SK-N-SH (cell line): ENCODE measurements at regions not wholly inside any gene's neighbourhood (a gene's known extent, or its start where the extent isn't known, plus 50 kb on each side); places are given as distances from the start of the nearest gene placed in this dataset.

Experiments
- CTCF ChIA-PET: fragments of 300-600, 350-600 bp; formaldehyde crosslinking; extraction: SDS; loops from one replicate; lab custom pipeline; 2021; lab: Yijun Ruan, JAX
- POLR2A ChIA-PET: fragments of 350-600 bp; sonication (Branson Sonifier 250); formaldehyde crosslinking; extraction: SDS; loops from one replicate; lab custom pipeline; 2020; ENCODE audit warnings: antibody characterized with exemption, inconsistent platforms; lab: Yijun Ruan, JAX
- DNase-seq: peaks from one replicate; pipeline ENCODE4 v3.0.0; 2012
- H2AFZ ChIP-seq: fragments of 200-600 bp; sonication (generic); 2 replicates; pipeline ENCODE4 v1.8.1; 2016; ENCODE audit warnings: antibody characterized with exemption, mild to moderate bottlenecking, low read depth
- H3F3A ChIP-seq: fragments of 200-600 bp; sonication (generic); replicated peaks from 2 replicates; pipeline ENCODE3; 2016; ENCODE audit warnings: antibody characterized with exemption, mild to moderate bottlenecking; ENCODE audit not compliant: insufficient read depth
- H3K27ac ChIP-seq, 2 experiments: fragments of 200-500 bp in 1 of 2; fragments of 200-600 bp in 1 of 2; sonication (Bioruptor generic) in 1 of 2; sonication (generic), shearing (Covaris generic) in 1 of 2; 2 replicates each; pipeline versions ENCODE4 v1.5.1 to v1.6.1; 2014 to 2016; ENCODE audit warnings: low read depth in 2 of 2, inconsistent platforms in 1 of 2, low read length in 1 of 2, mild to moderate bottlenecking in 1 of 2, mixed read lengths in 1 of 2
- H3K27me3 ChIP-seq: fragments of 200-600 bp; sonication (generic), shearing (Covaris generic); 2 replicates; pipeline ENCODE4 v1.6.1; 2016; ENCODE audit warnings: mixed run types; ENCODE audit not compliant: insufficient read depth
- H3K36me3 ChIP-seq, 2 experiments: fragments of 200-500 bp in 1 of 2; fragments of 200-600 bp in 1 of 2; sonication (Bioruptor generic) in 1 of 2; sonication (generic) in 1 of 2; replicated peaks in 1 of 2; 2 replicates each; pipeline versions ENCODE3 to v1.5.1; 2014 to 2016; ENCODE audit warnings: low read length in 1 of 2, mild to moderate bottlenecking in 1 of 2; ENCODE audit not compliant: insufficient read depth in 2 of 2, control insufficient read depth in 1 of 2
- H3K4me1 ChIP-seq, 2 experiments: fragments of 200-500 bp in 1 of 2; fragments of 200-600 bp in 1 of 2; sonication (Bioruptor generic) in 1 of 2; sonication (generic), shearing (Covaris generic) in 1 of 2; 2 replicates each; pipeline versions ENCODE4 v1.5.1 to v1.6.1; 2014 to 2016; ENCODE audit warnings: low read depth in 1 of 2, low read length in 1 of 2, mixed run types in 1 of 2; ENCODE audit not compliant: insufficient read depth in 2 of 2, control insufficient read depth in 1 of 2
- H3K4me2 ChIP-seq: fragments of 200-600 bp; sonication (generic), shearing (Covaris generic); 2 replicates; pipeline ENCODE4 v1.6.1; 2017; ENCODE audit warnings: mixed run types
- H3K4me3 ChIP-seq, 2 experiments: fragments of 200-500 bp in 1 of 2; fragments of 200-600 bp in 1 of 2; sonication (Bioruptor generic) in 1 of 2; sonication (generic), shearing (Covaris generic) in 1 of 2; 2 replicates each; pipeline versions ENCODE4 v1.5.1 to v1.8.1; 2014 to 2016; ENCODE audit warnings: low read depth in 2 of 2, inconsistent platforms in 1 of 2, low read length in 1 of 2, mild to moderate bottlenecking in 1 of 2, mixed read lengths in 1 of 2, moderate library complexity in 1 of 2
- H3K79me2 ChIP-seq: fragments of 200-600 bp; sonication (generic); 2 replicates; pipeline ENCODE4 v1.8.1; 2017; ENCODE audit warnings: mild to moderate bottlenecking; ENCODE audit not compliant: insufficient read depth
- H3K9ac ChIP-seq: fragments of 200-600 bp; sonication (generic); 2 replicates; pipeline ENCODE4 v1.6.1; 2017; ENCODE audit warnings: mixed run types
- H3K9me2 ChIP-seq: fragments of 200-600 bp; sonication (generic); 2 replicates; pipeline ENCODE4 v1.6.1; 2017; ENCODE audit warnings: mixed run types
- H3K9me3 ChIP-seq: fragments of 200-600 bp; sonication (generic); 2 replicates; pipeline ENCODE4 v1.6.1; 2017; ENCODE audit warnings: mixed run types, mild to moderate bottlenecking, moderate library complexity
- H4K20me1 ChIP-seq: fragments of 200-600 bp; sonication (generic); 2 replicates; pipeline ENCODE4 v1.6.1; 2017; ENCODE audit warnings: mild to moderate bottlenecking, mixed run types; ENCODE audit not compliant: insufficient read depth
- CHD2 ChIP-seq: fragments of 150-350 bp; IDR thresholded peaks from 2 replicates; pipeline ENCODE4 v1.6.1; 2018; ENCODE audit warnings: low read length; ENCODE audit not compliant: partially characterized antibody
- EP300 ChIP-seq, 2 experiments: IDR thresholded peaks; 2 replicates each; pipeline versions ENCODE4 v1.4.0 to v1.6.1; 2012; ENCODE audit warnings: borderline replicate concordance in 1 of 2, low read depth in 1 of 2, low read length in 1 of 2
- EZH2phosphoT487 ChIP-seq: fragments of 200-600 bp; sonication (generic); IDR thresholded peaks from 2 replicates; pipeline ENCODE4 v1.6.1; 2017; ENCODE audit warnings: low read depth, mixed run types, mild to moderate bottlenecking, antibody characterized with exemption, moderate library complexity, borderline replicate concordance
- FOSL2 ChIP-seq: IDR thresholded peaks from 2 replicates; pipeline ENCODE4 v1.4.0; 2012; ENCODE audit warnings: low read depth, mild to moderate bottlenecking, moderate library complexity, borderline replicate concordance
- FOXJ3 ChIP-seq: sonication (generic); formaldehyde crosslinking; IDR thresholded peaks from 2 replicates; pipeline ENCODE4 v1.5.1; 2020; ENCODE audit warnings: mild to moderate bottlenecking, missing genetic modification reagents
- JUND ChIP-seq: IDR thresholded peaks from 2 replicates; pipeline ENCODE4 v1.4.0; 2012
- MXI1 ChIP-seq: IDR thresholded peaks from 2 replicates; pipeline ENCODE4 v1.6.1; 2012; ENCODE audit warnings: mild to moderate bottlenecking, low read depth, low read length, improper control_type of control experiment
- NFIC ChIP-seq: IDR thresholded peaks from 2 replicates; pipeline ENCODE4 v1.4.0; 2012; ENCODE audit warnings: borderline replicate concordance
- POLR2AphosphoS5 ChIP-seq: IDR thresholded peaks from 2 replicates; pipeline ENCODE4 v1.6.1; 2012; ENCODE audit warnings: low read depth, low read length
- RAD21 ChIP-seq: IDR thresholded peaks from 2 replicates; pipeline ENCODE4 v1.6.1; 2012; ENCODE audit warnings: mild to moderate bottlenecking, low read length
- SMC3 ChIP-seq: IDR thresholded peaks from 2 replicates; pipeline ENCODE4 v1.6.1; 2012; ENCODE audit warnings: low read depth, low read length, improper control_type of control experiment
- TAF1 ChIP-seq: IDR thresholded peaks from 2 replicates; pipeline ENCODE4 v1.6.1; 2012; ENCODE audit warnings: low read depth, mild to moderate bottlenecking, low read length, moderate library complexity, borderline replicate concordance
- WGBS: methylation state at CpG from one replicate; pipeline ENCODE4 v1.1.6; 2017; ENCODE audit warnings: low lambda C conversion rate; 5-methylcytosine and 5-hydroxymethylcytosine counted together
- TF ChIP-seq, protein P1 (sequence below): IDR thresholded peaks from 2 replicates; pipeline ENCODE4 v1.4.0; 2012; ENCODE audit warnings: low read depth, borderline replicate concordance
- TF ChIP-seq, protein P2 (sequence below): IDR thresholded peaks from 2 replicates; pipeline ENCODE4; 2012
- TF ChIP-seq, protein P3 (sequence below): fragments of 150-350 bp; IDR thresholded peaks from 2 replicates; pipeline ENCODE4 v1.6.1; 2016; ENCODE audit warnings: mild to moderate bottlenecking, low read depth, low read length
- TF ChIP-seq, protein P4 (sequence below): IDR thresholded peaks from 2 replicates; pipeline ENCODE4 v1.6.1; 2012; ENCODE audit warnings: mild to moderate bottlenecking, low read depth, low read length, moderate library complexity
- TF ChIP-seq, protein P5 (sequence below): fragments of 200-600 bp; sonication (generic); IDR thresholded peaks from 2 replicates; pipeline ENCODE4 v1.6.1; 2017; ENCODE audit warnings: antibody characterized with exemption, mild to moderate bottlenecking, moderate library complexity

DNA sequence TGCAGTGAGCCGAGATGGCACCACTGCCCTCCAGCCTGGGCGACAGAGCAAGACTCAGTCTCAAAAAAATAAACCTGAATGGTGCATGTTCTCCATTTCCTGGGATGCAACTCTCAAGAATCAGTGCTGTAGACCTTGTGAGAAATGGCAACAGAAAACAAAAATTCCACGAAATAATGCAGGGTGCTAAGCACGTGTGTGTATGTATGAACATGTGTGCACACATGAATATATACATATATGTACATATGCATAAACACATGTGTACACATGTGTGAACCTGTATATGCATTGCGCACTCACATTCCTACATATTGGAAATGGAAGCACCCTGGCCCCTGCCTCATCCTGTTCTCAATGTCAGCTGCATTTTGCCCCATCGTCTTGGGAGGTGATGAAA, 548.5 kb downstream of the TCERG1L start:
- no peak overlapping the region for H2AFZ ChIP-seq
- ChIA-PET POLR2A (no interaction called here), CTCF (no interaction called here)
- TF ChIP-seq, protein P1, sequence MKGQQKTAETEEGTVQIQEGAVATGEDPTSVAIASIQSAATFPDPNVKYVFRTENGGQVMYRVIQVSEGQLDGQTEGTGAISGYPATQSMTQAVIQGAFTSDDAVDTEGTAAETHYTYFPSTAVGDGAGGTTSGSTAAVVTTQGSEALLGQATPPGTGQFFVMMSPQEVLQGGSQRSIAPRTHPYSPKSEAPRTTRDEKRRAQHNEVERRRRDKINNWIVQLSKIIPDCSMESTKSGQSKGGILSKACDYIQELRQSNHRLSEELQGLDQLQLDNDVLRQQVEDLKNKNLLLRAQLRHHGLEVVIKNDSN = no peak
- TF ChIP-seq FOSL2 (no peak), CHD2 (no peak), SMC3 (no peak), POLR2AphosphoS5 (no peak), JUND (no peak), TAF1 (no peak), RAD21 (no peak), NFIC (no peak), FOXJ3 (CRISPR knock-in tag) (no peak), EZH2phosphoT487 (no peak)
- TF ChIP-seq, protein P2, sequence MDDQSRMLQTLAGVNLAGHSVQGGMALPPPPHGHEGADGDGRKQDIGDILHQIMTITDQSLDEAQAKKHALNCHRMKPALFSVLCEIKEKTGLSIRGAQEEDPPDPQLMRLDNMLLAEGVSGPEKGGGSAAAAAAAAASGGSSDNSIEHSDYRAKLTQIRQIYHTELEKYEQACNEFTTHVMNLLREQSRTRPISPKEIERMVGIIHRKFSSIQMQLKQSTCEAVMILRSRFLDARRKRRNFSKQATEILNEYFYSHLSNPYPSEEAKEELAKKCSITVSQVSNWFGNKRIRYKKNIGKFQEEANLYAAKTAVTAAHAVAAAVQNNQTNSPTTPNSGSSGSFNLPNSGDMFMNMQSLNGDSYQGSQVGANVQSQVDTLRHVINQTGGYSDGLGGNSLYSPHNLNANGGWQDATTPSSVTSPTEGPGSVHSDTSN = no peak
- H3K4me2 ChIP-seq = no peak overlapping the region
- DNase-seq = no peak
- H3K4me1 ChIP-seq = no peaks in the 10 kb centered on the region
- 41% methylated on average over 6 of the region's 6 CpGs for WGBS
- no peaks in the 10 kb centered on the region for H3K9me3 ChIP-seq
- no peaks in the 10 kb centered on the region for H3K27me3 ChIP-seq
- H3K27ac ChIP-seq = no peak overlapping the region
- H3K36me3 ChIP-seq = no peaks in the 10 kb centered on the region
- H3K9ac ChIP-seq = no peak overlapping the region
- no peak overlapping the region for H3K4me3 ChIP-seq
- H3K9me2 ChIP-seq = no peaks in the 10 kb centered on the region
- H3K79me2 ChIP-seq = no peaks in the 10 kb centered on the region
- H4K20me1 ChIP-seq = no peaks in the 10 kb centered on the region
- H3F3A ChIP-seq = no peaks in the 10 kb centered on the region

DNA sequence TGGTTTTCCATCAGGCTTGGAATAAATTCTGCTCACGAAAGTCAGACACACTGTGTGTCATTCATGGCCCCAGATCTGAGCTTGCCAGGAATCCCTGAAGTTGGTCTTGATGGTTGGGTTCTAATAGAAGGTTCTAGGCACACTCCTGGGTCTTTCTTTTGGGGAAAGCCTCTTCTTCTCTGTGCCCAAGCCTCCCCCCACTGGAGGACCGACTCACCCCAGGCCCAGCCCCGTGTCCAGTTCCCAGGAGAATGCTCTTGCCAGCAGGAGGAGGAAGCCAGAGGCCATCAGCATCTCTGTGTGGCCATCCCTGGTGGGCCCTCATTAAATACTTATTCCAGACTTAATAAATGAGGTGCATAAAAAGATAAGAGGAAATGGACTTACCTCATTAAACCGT, 548.0 kb downstream of the TCERG1L start:
- H3F3A ChIP-seq = no peaks in the 10 kb centered on the region
- no peak overlapping the region for H2AFZ ChIP-seq
- no peak overlapping the region for H3K9ac ChIP-seq
- no peaks in the 10 kb centered on the region for H3K9me3 ChIP-seq
- H3K36me3 ChIP-seq = no peaks in the 10 kb centered on the region
- CTCF ChIA-PET = no interaction called here
- H3K27ac ChIP-seq = no peak overlapping the region
- H3K27me3 ChIP-seq = no peaks in the 10 kb centered on the region
- H3K4me1 ChIP-seq = no peaks in the 10 kb centered on the region
- no peaks in the 10 kb centered on the region for H3K9me2 ChIP-seq
- H3K79me2 ChIP-seq = no peaks in the 10 kb centered on the region
- no peak overlapping the region for H3K4me3 ChIP-seq
- WGBS = 26% methylated on average over 4 of the region's 4 CpGs
- no peaks in the 10 kb centered on the region for H4K20me1 ChIP-seq
- H3K4me2 ChIP-seq = no peak overlapping the region
- no peak for DNase-seq
- POLR2A ChIA-PET = no interaction called here
- TF ChIP-seq EP300 (IDR thresholded peaks at IDR 0.05; ENCODE audit: borderline replicate concordance in 1 of 2, low read depth in 1 of 2, low read length in 1 of 2) (no peak), MXI1 (no peak)
- TF ChIP-seq, protein P3, sequence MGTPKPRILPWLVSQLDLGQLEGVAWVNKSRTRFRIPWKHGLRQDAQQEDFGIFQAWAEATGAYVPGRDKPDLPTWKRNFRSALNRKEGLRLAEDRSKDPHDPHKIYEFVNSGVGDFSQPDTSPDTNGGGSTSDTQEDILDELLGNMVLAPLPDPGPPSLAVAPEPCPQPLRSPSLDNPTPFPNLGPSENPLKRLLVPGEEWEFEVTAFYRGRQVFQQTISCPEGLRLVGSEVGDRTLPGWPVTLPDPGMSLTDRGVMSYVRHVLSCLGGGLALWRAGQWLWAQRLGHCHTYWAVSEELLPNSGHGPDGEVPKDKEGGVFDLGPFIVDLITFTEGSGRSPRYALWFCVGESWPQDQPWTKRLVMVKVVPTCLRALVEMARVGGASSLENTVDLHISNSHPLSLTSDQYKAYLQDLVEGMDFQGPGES = no peak
- TF ChIP-seq, protein P4, sequence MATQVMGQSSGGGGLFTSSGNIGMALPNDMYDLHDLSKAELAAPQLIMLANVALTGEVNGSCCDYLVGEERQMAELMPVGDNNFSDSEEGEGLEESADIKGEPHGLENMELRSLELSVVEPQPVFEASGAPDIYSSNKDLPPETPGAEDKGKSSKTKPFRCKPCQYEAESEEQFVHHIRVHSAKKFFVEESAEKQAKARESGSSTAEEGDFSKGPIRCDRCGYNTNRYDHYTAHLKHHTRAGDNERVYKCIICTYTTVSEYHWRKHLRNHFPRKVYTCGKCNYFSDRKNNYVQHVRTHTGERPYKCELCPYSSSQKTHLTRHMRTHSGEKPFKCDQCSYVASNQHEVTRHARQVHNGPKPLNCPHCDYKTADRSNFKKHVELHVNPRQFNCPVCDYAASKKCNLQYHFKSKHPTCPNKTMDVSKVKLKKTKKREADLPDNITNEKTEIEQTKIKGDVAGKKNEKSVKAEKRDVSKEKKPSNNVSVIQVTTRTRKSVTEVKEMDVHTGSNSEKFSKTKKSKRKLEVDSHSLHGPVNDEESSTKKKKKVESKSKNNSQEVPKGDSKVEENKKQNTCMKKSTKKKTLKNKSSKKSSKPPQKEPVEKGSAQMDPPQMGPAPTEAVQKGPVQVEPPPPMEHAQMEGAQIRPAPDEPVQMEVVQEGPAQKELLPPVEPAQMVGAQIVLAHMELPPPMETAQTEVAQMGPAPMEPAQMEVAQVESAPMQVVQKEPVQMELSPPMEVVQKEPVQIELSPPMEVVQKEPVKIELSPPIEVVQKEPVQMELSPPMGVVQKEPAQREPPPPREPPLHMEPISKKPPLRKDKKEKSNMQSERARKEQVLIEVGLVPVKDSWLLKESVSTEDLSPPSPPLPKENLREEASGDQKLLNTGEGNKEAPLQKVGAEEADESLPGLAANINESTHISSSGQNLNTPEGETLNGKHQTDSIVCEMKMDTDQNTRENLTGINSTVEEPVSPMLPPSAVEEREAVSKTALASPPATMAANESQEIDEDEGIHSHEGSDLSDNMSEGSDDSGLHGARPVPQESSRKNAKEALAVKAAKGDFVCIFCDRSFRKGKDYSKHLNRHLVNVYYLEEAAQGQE = no peak
- TF ChIP-seq, protein P5, sequence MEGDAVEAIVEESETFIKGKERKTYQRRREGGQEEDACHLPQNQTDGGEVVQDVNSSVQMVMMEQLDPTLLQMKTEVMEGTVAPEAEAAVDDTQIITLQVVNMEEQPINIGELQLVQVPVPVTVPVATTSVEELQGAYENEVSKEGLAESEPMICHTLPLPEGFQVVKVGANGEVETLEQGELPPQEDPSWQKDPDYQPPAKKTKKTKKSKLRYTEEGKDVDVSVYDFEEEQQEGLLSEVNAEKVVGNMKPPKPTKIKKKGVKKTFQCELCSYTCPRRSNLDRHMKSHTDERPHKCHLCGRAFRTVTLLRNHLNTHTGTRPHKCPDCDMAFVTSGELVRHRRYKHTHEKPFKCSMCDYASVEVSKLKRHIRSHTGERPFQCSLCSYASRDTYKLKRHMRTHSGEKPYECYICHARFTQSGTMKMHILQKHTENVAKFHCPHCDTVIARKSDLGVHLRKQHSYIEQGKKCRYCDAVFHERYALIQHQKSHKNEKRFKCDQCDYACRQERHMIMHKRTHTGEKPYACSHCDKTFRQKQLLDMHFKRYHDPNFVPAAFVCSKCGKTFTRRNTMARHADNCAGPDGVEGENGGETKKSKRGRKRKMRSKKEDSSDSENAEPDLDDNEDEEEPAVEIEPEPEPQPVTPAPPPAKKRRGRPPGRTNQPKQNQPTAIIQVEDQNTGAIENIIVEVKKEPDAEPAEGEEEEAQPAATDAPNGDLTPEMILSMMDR = no peak
